Fibroblast of the aortic adventitia (primary cell): ENCODE measurements at regions not wholly inside any gene's neighbourhood (a gene's known extent, or its start where the extent isn't known, plus 50 kb on each side); places are given as distances from the start of the nearest gene placed in this dataset.

ENCODE experiments used
- DNase-seq: peaks from one replicate; pipeline ENCODE4 v3.0.0-alpha.2; 2010; ENCODE audit warnings: low read depth
- H3K4me3 ChIP-seq: 2 replicates; pipeline ENCODE4 v1.5.1; 2011; ENCODE audit warnings: low read depth, mild to moderate bottlenecking, control low read depth, low read length, moderate library complexity
- CTCF ChIP-seq: IDR thresholded peaks from 2 replicates; pipeline ENCODE4 v1.5.1; 2011; ENCODE audit warnings: mild to moderate bottlenecking, low read length, control low read depth, inconsistent platforms; ENCODE audit not compliant: insufficient read depth

GRCh38 chr22:49588739-49589138, 238.9 kb downstream of the BRD1 start:
- no peak for TF ChIP-seq CTCF
- no peak for DNase-seq
- H3K4me3 ChIP-seq: no peak overlapping the region

- no peak for TF ChIP-seq CTCF
- H3K4me3 ChIP-seq: no peak overlapping the region
- DNase-seq: no peak
These were observed 239.7 kb downstream of the BRD1 start for GRCh38 chr22:49587987-49588386.

GRCh38 chr22:49587421-49587820, 240.3 kb downstream of the BRD1 start:
- no peak for TF ChIP-seq CTCF
- H3K4me3 ChIP-seq: no peak overlapping the region
- no peak for DNase-seq

- TF ChIP-seq CTCF: no peak
- no peak for DNase-seq
- H3K4me3 ChIP-seq: no peak overlapping the region
These were observed 240.8 kb downstream of the BRD1 start for GRCh38 chr22:49586873-49587272.

GRCh38 chr22:49586244-49586748, 241.4 kb downstream of the BRD1 start:
- TF ChIP-seq CTCF: no peak
- no peak for DNase-seq
- H3K4me3 ChIP-seq: no peak overlapping the region

- DNase-seq: no peak
- no peak for TF ChIP-seq CTCF
These were observed 242.0 kb downstream of the BRD1 start for GRCh38 chr22:49585461-49586243.

More at GRCh38 chr22:49585461-49586243, 242.0 kb downstream of the BRD1 start:
- no peak overlapping the region for H3K4me3 ChIP-seq
